Uterus (tissue), 3 donors: ENCODE measurements at regions not wholly inside any gene's neighbourhood (a gene's known extent, or its start where the extent isn't known, plus 50 kb on each side); places are given as distances from the start of the nearest gene placed in this dataset.

Source experiments
- DNase-seq, 2 donors: peaks; one replicate each; pipeline ENCODE4 v3.0.0-alpha.2; 2019 to 2020
- H3K27ac ChIP-seq, 2 donors: fragments of 200-600 bp; sonication (generic); 1 replicate in 1 of 2; 2 replicates in 1 of 2; pipeline ENCODE4 v1.5.1; 2016 to 2018
- H3K27me3 ChIP-seq, 2 donors: fragments of 200-600 bp; sonication (generic); one replicate each; pipeline ENCODE4 v1.5.1; 2018 to 2019; ENCODE audit warnings: control low read depth in 1 of 2
- H3K36me3 ChIP-seq, 2 donors: fragments of 200-600 bp; sonication (generic); one replicate each; pipeline ENCODE4 v1.5.1; 2019; ENCODE audit warnings: control low read depth in 1 of 2
- H3K4me1 ChIP-seq, 2 donors: fragments of 200-600 bp; sonication (generic); one replicate each; pipeline ENCODE4 v1.5.1; 2018 to 2019; ENCODE audit warnings: control low read depth in 1 of 2
- H3K4me3 ChIP-seq, 2 donors: fragments of 200-600 bp; sonication (generic); 1 replicate in 1 of 2; 2 replicates in 1 of 2; pipeline ENCODE4 v1.5.1; 2018 to 2019; ENCODE audit warnings: mild to moderate bottlenecking in 1 of 2
- H3K9me3 ChIP-seq, 2 donors: fragments of 200-600 bp; sonication (generic); one replicate each; pipeline ENCODE4 v1.5.1; 2019; ENCODE audit warnings: control low read depth in 1 of 2
- POLR2A ChIP-seq, 2 donors: fragments of 450-650 bp; IDR thresholded peaks; one replicate each; pipeline ENCODE4 v1.6.1; 2016; ENCODE audit warnings: antibody characterized with exemption in 2 of 2, mild to moderate bottlenecking in 1 of 2, moderate library complexity in 1 of 2
- intact Hi-C: fragments of 100-400 bp; cut with DNase I; formaldehyde crosslinking; loops from one replicate; pipeline ENCODE4 v1.15.1; 2023; ENCODE audit warnings: low total_unique reads
- TF ChIP-seq, protein P1 (sequence below), 4 experiments: fragments of 200-600 bp in 2 of 4; fragments of 450-650 bp in 2 of 4; sonication (generic) in 2 of 4; IDR thresholded peaks; one replicate each; pipeline ENCODE4 v1.5.1; 2016 to 2019; ENCODE audit warnings: antibody characterized with exemption in 4 of 4, mild to moderate bottlenecking in 2 of 4, moderate library complexity in 1 of 4
- donor health status: DM: yes; HTN: yes; CAD: no.

DNA sequence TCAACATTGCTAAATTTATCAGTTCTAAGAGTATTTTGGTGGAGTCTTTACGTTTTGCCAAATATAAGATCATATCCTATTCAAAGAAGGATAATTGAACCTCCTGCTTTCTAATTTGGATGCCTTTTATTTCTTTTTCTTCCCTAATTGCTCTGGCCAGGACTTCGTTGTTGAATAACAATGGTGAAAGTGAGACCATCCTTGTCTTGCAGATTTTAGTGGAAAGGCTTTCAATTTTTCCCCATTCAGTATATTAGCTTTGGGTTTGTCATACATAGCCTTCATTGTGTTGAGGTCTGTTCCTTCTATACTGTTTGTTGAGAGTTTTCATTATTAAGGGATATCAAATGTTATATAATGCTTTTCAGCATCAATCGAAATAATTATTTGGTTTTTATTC, 1974.2 kb upstream of the ACO1 start:
- Histone ChIP-seq H3K27ac (no peak overlapping the region), H3K27me3 (no peaks in the 10 kb centered on the region), H3K36me3 (no peaks in the 10 kb centered on the region), H3K9me3 (peaks cover 0 to 4% of the 10 kb centered on the region in 2 donors), H3K4me1 (no peaks in the 10 kb centered on the region), H3K4me3 (no peak overlapping the region)
- TF ChIP-seq, protein P1, sequence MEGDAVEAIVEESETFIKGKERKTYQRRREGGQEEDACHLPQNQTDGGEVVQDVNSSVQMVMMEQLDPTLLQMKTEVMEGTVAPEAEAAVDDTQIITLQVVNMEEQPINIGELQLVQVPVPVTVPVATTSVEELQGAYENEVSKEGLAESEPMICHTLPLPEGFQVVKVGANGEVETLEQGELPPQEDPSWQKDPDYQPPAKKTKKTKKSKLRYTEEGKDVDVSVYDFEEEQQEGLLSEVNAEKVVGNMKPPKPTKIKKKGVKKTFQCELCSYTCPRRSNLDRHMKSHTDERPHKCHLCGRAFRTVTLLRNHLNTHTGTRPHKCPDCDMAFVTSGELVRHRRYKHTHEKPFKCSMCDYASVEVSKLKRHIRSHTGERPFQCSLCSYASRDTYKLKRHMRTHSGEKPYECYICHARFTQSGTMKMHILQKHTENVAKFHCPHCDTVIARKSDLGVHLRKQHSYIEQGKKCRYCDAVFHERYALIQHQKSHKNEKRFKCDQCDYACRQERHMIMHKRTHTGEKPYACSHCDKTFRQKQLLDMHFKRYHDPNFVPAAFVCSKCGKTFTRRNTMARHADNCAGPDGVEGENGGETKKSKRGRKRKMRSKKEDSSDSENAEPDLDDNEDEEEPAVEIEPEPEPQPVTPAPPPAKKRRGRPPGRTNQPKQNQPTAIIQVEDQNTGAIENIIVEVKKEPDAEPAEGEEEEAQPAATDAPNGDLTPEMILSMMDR (IDR thresholded peaks at IDR 0.05), result no peak
- no peak for TF ChIP-seq POLR2A (IDR thresholded peaks at IDR 0.05)
- no peak for DNase-seq
- intact Hi-C loops, result no loop called here

DNA sequence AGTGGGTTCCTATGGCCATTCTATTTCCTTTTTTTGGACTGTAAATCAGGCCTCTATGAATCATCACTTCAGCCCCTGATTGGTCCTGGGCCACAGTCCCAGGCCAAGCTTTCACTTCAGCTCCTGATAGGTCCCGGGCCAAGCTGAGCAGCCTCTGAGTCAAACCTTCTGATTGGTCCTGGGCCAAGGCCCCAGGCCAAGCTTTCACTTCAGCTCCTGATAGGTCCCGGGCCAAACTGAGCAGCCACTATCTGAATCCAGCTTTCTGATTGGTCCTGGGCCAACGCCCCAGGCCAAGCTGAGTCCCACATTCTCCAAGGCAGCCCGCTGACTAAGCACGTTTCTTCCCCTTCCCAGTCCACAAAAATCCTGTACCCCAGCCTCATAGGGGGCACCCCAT, 1972.9 kb upstream of the ACO1 start:
- intact Hi-C loops, result no loop called here
- TF ChIP-seq, protein P1 (IDR thresholded peaks at IDR 0.05), result no peak
- TF ChIP-seq POLR2A (IDR thresholded peaks at IDR 0.05), result no peak
- Histone ChIP-seq H3K27me3 (no peaks in the 10 kb centered on the region), H3K4me3 (no peak overlapping the region), H3K9me3 (peaks cover 0 to 4% of the 10 kb centered on the region in 2 donors), H3K36me3 (no peaks in the 10 kb centered on the region), H3K27ac (no peak overlapping the region), H3K4me1 (no peaks in the 10 kb centered on the region)
- no peak for DNase-seq

DNA sequence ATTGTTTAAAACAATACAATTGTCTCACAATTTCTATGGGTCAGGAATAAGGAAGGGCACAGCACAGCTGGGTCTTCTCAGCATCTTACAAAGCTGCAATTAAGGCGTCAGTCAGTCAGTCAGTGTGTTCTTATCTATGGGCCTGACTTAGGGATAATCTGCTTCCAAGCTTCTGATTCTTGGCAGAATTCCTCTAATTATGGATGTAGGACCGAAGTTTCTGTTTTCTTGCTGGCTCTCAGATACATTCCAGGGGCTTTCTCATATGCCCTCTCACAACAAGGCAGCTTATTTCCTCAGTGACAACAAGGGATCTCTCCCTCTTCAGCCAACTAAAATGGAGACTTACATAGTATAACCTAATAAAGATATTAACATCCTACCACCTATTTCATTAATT, 1925.3 kb upstream of the ACO1 start:
- no peaks in the 10 kb centered on the region for H3K36me3 ChIP-seq
- H3K27ac ChIP-seq, result no peak overlapping the region
- TF ChIP-seq, protein P1 (IDR thresholded peaks at IDR 0.05), result no peak
- TF ChIP-seq POLR2A (IDR thresholded peaks at IDR 0.05), result no peak
- H3K27me3 ChIP-seq, result no peaks in the 10 kb centered on the region
- DNase-seq, result no peak
- H3K4me3 ChIP-seq, result no peak overlapping the region
- intact Hi-C loops, result loop anchor here (10.0 kb wide), 1 partner anchor 56 kb away; no protein-coding TSS in a partner anchor
- H3K4me1 ChIP-seq, result no peaks in the 10 kb centered on the region
- H3K9me3 ChIP-seq, result no peaks in the 10 kb centered on the region

DNA sequence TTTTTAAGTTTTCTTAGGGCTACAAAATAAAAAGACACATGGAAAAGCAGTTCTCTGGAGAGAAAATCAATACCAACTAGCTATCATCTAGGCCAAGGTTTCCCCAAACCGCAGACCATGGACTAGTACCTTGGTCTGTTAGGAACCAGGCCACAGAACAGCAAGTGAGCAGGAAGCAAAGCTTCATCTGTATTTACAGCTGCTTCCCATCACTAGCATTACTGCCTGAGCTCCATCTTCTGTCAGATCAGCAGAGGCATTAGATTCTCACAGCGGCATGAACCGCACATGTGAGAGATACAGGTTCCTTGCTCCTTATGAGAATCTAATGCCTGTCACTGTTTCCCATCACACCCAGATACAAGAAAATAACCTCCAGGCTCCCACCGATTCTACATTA, 1907.6 kb upstream of the ACO1 start:
- no peak for DNase-seq
- Histone ChIP-seq H3K9me3 (no peaks in the 10 kb centered on the region), H3K27ac (no peak overlapping the region), H3K36me3 (no peaks in the 10 kb centered on the region), H3K4me1 (no peaks in the 10 kb centered on the region), H3K4me3 (no peak overlapping the region), H3K27me3 (no peaks in the 10 kb centered on the region)
- TF ChIP-seq, protein P1 (IDR thresholded peaks at IDR 0.05), result no peak
- no peak for TF ChIP-seq POLR2A (IDR thresholded peaks at IDR 0.05)
- intact Hi-C loops, result no loop called here

DNA sequence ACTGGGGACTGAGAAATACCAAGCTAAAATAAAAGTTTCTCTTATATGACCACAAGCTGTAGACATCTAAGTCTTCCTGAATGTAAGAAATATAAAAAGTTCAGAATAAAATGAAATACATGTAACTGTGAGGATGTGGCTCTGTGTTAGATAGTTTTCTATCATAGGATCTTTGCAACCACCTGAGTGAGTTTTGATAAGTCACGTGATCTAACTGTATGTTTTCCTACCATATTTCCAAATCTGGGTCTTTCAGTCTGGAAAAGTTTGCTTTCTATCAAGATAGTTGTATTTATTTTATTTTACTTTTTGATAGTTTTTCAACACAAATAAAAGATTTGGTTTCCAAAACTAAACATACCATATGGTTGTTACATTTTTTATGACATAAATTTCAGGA, 1905.8 kb upstream of the ACO1 start:
- Histone ChIP-seq H3K4me3 (no peak overlapping the region), H3K27ac (no peak overlapping the region), H3K4me1 (no peaks in the 10 kb centered on the region), H3K36me3 (no peaks in the 10 kb centered on the region), H3K9me3 (no peaks in the 10 kb centered on the region), H3K27me3 (no peaks in the 10 kb centered on the region)
- DNase-seq, result no peak
- TF ChIP-seq POLR2A (IDR thresholded peaks at IDR 0.05), result no peak
- TF ChIP-seq, protein P1 (IDR thresholded peaks at IDR 0.05), result no peak
- intact Hi-C loops, result no loop called here
